Natural killer cell treated with Interleukin-12 subunit alpha and Interleukin-12 subunit beta and Interleukin-15 and Interleukin-18, amount 100 ng/mL, for 72 hours (primary cell): ENCODE measurements at regions not wholly inside any gene's neighbourhood (a gene's known extent, or its start where the extent isn't known, plus 50 kb on each side); places are given as distances from the start of the nearest gene placed in this dataset.

Experiments used
- ATAC-seq, 2 donors: fragments of 150-1000 bp; cut with Tn5 transposase in 1 of 2; sonication (Bioruptor Pico), chemical (Tn5 transposase) in 1 of 2; 2 replicates each; pipeline ENCODE4 v1.10.0; 2021
- DNase-seq: peaks from one replicate; pipeline ENCODE4 v3.0.0; 2022; ENCODE audit warnings: low spot score
- H3K27ac Mint-ChIP-seq, 2 donors: 1 replicate in 1 of 2; 2 replicates in 1 of 2; pipeline ENCODE4 v1.8.0; 2022; ENCODE audit warnings: mixed read lengths in 2 of 2, mild to moderate bottlenecking in 1 of 2, moderate library complexity in 1 of 2
- H3K27me3 Mint-ChIP-seq, 2 donors: 1 replicate in 1 of 2; 2 replicates in 1 of 2; pipeline ENCODE4 v1.8.0; 2022; ENCODE audit warnings: mixed read lengths in 2 of 2
- H3K36me3 Mint-ChIP-seq: one replicate; pipeline ENCODE4 v1.8.0; 2022; ENCODE audit warnings: mixed read lengths
- H3K4me1 Mint-ChIP-seq, 2 donors: 1 replicate in 1 of 2; 2 replicates in 1 of 2; pipeline ENCODE4 v1.8.0; 2022; ENCODE audit warnings: low read depth in 2 of 2, mixed read lengths in 2 of 2, mild to moderate bottlenecking in 1 of 2
- H3K4me3 Mint-ChIP-seq: one replicate; pipeline ENCODE4 v1.8.0; 2022; ENCODE audit warnings: mixed read lengths
- H3K9me3 Mint-ChIP-seq: 2 replicates; pipeline ENCODE4 v1.8.0; 2022; ENCODE audit warnings: mixed read lengths

DNA sequence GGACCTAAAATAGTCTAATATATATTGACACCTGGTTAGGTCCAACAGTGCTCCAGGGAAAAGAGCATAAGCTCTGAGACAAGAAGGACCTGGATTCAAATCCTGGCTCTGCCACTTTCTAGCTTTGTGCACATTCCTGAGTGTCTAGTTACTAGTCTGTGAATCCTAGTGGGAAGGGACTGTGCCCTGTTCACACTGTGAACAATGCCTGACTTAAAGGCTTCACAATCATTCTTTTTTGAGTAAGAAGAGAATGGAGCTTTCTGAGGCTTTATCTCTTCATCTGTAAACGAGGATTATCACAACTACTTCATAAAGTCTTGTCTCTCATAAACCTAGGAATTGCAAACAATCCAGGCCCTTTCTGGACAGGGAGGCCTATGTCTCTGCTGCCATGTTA, 235.9 kb downstream of the SOX2 start:
- Mint-ChIP-seq H3K27ac (no peak overlapping the region), H3K9me3 (peaks cover 3% of the 10 kb centered on the region), H3K4me3 (no peak overlapping the region), H3K4me1 (no peaks in the 10 kb centered on the region), H3K27me3 (no peaks in the 10 kb centered on the region), H3K36me3 (no peaks in the 10 kb centered on the region)
- no peak for DNase-seq
- no peak for ATAC-seq

- no peak for DNase-seq
- no peak overlapping the region for H3K4me3 Mint-ChIP-seq
- no peaks in the 10 kb centered on the region for H3K4me1 Mint-ChIP-seq
- no peak for ATAC-seq
- no peak overlapping the region for H3K27ac Mint-ChIP-seq
- H3K27me3 Mint-ChIP-seq: no peaks in the 10 kb centered on the region
- peaks cover 3% of the 10 kb centered on the region for H3K9me3 Mint-ChIP-seq
- no peaks in the 10 kb centered on the region for H3K36me3 Mint-ChIP-seq
Measured at GRCh38 chr3:181948286-181948685, 236.6 kb downstream of the SOX2 start.

- DNase-seq: no peak
- no peak overlapping the region for H3K4me3 Mint-ChIP-seq
- no peaks in the 10 kb centered on the region for H3K27me3 Mint-ChIP-seq
- peaks cover 6% of the 10 kb centered on the region for H3K9me3 Mint-ChIP-seq
- H3K27ac Mint-ChIP-seq: no peak overlapping the region
- H3K4me1 Mint-ChIP-seq: no peaks in the 10 kb centered on the region
- no peak for ATAC-seq
- H3K36me3 Mint-ChIP-seq: no peaks in the 10 kb centered on the region
Measured at GRCh38 chr3:181952221-181952620, 240.5 kb downstream of the SOX2 start.

- DNase-seq (no peak), ATAC-seq (no peak)
- Mint-ChIP-seq H3K4me1 (no peaks in the 10 kb centered on the region), H3K9me3 (peaks cover 6% of the 10 kb centered on the region), H3K4me3 (no peak overlapping the region), H3K27me3 (no peaks in the 10 kb centered on the region), H3K27ac (no peak overlapping the region), H3K36me3 (no peaks in the 10 kb centered on the region)
Measured at GRCh38 chr3:181952929-181953328, 241.2 kb downstream of the SOX2 start.

DNA sequence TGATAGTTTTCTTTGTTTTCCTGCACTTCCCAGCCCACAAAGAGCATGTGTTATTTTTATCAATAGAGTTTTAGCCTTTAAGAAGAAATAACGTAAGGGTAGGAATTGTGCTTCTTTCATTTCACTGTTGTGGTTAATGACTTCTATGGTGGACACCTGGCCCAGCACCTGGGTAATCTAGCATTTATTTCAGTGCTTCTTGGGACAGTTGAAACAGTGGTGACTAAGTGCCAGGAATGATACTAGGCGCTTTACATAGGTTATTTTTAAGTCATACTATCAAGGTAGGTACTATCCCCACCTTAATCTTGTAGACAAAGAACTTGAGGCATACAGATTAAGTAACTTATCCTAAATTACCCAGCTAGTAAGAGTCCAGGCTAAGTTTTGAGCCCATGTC, 243.8 kb downstream of the SOX2 start:
- no peak for DNase-seq
- Mint-ChIP-seq H3K9me3 (peaks cover 6% of the 10 kb centered on the region), H3K36me3 (no peaks in the 10 kb centered on the region), H3K27me3 (no peaks in the 10 kb centered on the region), H3K27ac (no peak overlapping the region), H3K4me3 (no peak overlapping the region), H3K4me1 (no peaks in the 10 kb centered on the region)
- no peak for ATAC-seq

DNA sequence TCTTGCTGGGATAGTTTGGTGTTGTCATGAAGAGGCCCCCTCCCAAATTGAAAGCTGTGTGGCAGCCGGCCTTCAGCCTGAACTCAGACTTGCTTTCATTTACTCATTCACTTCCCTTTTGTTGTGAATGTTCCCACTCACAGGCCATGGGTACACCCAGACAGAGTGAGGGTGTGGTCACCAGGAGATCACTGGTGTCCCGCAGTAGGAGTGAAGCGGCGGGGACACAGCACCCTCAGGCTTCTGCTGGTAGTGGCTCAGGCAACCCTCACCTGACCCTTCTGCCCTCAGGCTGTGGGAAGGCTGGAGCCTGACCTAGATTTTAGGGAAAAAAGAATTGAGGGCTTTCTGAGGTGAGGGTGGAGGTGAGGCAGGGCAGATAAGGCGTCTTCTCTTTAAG, 244.4 kb downstream of the SOX2 start:
- H3K27me3 Mint-ChIP-seq: no peaks in the 10 kb centered on the region
- H3K36me3 Mint-ChIP-seq: no peaks in the 10 kb centered on the region
- no peak overlapping the region for H3K4me3 Mint-ChIP-seq
- ATAC-seq: no peak
- H3K27ac Mint-ChIP-seq: no peak overlapping the region
- H3K9me3 Mint-ChIP-seq: peaks cover 6% of the 10 kb centered on the region
- no peaks in the 10 kb centered on the region for H3K4me1 Mint-ChIP-seq
- no peak for DNase-seq

- Mint-ChIP-seq H3K9me3 (peaks cover 10% of the 10 kb centered on the region), H3K27ac (no peak overlapping the region), H3K27me3 (no peaks in the 10 kb centered on the region), H3K4me1 (no peaks in the 10 kb centered on the region), H3K36me3 (no peaks in the 10 kb centered on the region), H3K4me3 (no peak overlapping the region)
- DNase-seq (no peak), ATAC-seq (no peak)
Measured at GRCh38 chr3:181966393-181966792, 254.7 kb downstream of the SOX2 start.

DNA sequence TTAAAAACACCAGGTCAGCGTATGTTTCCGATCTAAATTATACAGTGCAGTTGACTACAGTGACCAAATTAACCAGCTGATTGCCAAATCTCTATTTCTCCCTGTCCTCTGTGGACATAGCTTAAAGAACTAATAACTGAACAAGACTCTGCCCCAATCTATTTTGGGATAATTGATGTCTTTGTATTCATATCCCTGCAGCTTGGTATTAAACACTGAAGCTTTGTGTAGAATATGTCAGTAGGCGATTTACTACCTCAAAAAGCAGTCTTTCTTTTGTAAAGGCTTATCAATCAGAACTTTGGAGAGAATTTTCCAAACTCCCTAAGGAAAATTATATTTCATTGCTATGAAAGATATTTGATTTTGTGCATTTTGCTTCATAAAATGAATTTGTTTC, 258.2 kb downstream of the SOX2 start:
- DNase-seq (no peak), ATAC-seq (no peak)
- H3K4me3 Mint-ChIP-seq: no peak overlapping the region
- H3K4me1 Mint-ChIP-seq: no peaks in the 10 kb centered on the region
- H3K36me3 Mint-ChIP-seq: no peaks in the 10 kb centered on the region
- peaks cover 3% of the 10 kb centered on the region for H3K9me3 Mint-ChIP-seq
- no peak overlapping the region for H3K27ac Mint-ChIP-seq
- no peaks in the 10 kb centered on the region for H3K27me3 Mint-ChIP-seq

GRCh38 chr3:181971424-181971823, 259.7 kb downstream of the SOX2 start:
- H3K9me3 Mint-ChIP-seq: peaks cover 3% of the 10 kb centered on the region
- no peak overlapping the region for H3K27ac Mint-ChIP-seq
- no peaks in the 10 kb centered on the region for H3K36me3 Mint-ChIP-seq
- no peak for DNase-seq
- no peaks in the 10 kb centered on the region for H3K27me3 Mint-ChIP-seq
- no peaks in the 10 kb centered on the region for H3K4me1 Mint-ChIP-seq
- no peak overlapping the region for H3K4me3 Mint-ChIP-seq
- ATAC-seq: no peak

DNA sequence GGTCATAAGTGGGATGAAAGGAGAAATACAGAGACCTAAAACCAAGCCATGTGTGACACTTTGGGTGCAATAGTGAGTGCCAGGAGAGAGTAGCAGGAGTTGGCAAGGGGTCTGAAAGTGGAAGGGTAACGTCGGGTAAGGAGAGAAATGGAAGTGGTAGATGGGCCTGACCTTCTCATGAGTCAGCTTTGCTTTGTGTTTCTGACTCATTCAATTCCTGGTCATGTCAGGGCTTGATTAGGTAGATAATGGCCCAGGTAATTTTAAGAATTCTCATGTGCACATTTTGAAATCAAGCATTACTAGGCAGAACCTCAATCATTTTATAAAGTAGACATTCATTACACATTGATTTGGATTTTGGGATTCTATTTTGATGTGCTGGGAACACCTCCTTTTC, 262.5 kb downstream of the SOX2 start:
- peaks cover 3% of the 10 kb centered on the region for H3K9me3 Mint-ChIP-seq
- ATAC-seq: no peak
- H3K27ac Mint-ChIP-seq: no peak overlapping the region

DNA sequence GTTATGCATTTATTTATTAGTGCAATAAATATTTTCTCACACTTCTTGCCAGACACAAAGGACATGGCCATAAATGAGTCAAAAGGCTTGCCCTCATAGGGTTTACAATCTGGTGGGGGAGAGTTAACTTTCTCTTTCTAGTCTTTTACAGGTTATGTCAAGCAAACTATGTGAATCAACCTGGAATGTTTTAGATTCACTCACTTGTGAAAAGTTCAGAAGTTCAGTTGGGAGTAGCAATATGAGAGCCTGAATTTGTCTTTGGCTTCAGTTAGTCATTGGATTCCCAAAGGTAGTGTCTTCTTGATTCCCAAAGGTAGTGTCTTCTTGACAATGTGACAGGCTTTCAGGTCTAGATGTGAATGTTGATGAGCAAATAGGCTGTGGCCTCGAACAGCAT, 264.8 kb downstream of the SOX2 start:
- H3K27me3 Mint-ChIP-seq: no peaks in the 10 kb centered on the region
- H3K9me3 Mint-ChIP-seq: peaks cover 3% of the 10 kb centered on the region
- H3K27ac Mint-ChIP-seq: no peak overlapping the region
- no peak for DNase-seq
- H3K4me1 Mint-ChIP-seq: no peaks in the 10 kb centered on the region
- H3K36me3 Mint-ChIP-seq: no peaks in the 10 kb centered on the region
- no peak overlapping the region for H3K4me3 Mint-ChIP-seq
- ATAC-seq: no peak

More for the DNA sequence above, 262.5 kb downstream of the SOX2 start:
- H3K36me3 Mint-ChIP-seq: no peaks in the 10 kb centered on the region
- no peaks in the 10 kb centered on the region for H3K4me1 Mint-ChIP-seq
- DNase-seq: no peak
- no peak overlapping the region for H3K4me3 Mint-ChIP-seq
- H3K27me3 Mint-ChIP-seq: no peaks in the 10 kb centered on the region

- ATAC-seq: no peak
- peaks cover 16% of the 10 kb centered on the region for H3K9me3 Mint-ChIP-seq
Measured at GRCh38 chr3:181985386-181985785, 273.7 kb downstream of the SOX2 start.

DNA sequence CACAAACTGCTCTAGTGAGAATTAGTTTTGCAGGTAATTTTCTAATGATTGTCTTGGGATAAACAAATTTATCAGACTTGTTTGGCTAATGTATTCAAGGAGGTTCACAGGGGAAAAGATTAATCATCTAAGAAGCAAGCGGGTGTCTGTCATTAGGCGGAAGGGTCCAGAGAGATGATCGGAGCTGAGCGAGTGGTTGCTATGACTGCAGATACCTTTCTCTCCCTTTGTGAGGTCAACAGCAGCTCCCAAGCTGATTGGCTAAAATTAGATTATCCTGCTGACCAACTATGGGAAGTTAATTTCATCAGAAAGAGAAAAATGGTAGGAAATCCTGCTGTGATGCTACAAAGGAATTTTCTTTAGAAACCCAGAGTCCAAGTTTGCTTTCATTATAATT, 276.0 kb downstream of the SOX2 start:
- DNase-seq: no peak
- H3K4me3 Mint-ChIP-seq: no peak overlapping the region
- H3K27ac Mint-ChIP-seq: no peak overlapping the region
- H3K4me1 Mint-ChIP-seq: no peaks in the 10 kb centered on the region
- no peaks in the 10 kb centered on the region for H3K36me3 Mint-ChIP-seq
- H3K27me3 Mint-ChIP-seq: no peaks in the 10 kb centered on the region
- H3K9me3 Mint-ChIP-seq: peaks cover 13% of the 10 kb centered on the region
- no peak for ATAC-seq

More at GRCh38 chr3:181985386-181985785, 273.7 kb downstream of the SOX2 start:
- Mint-ChIP-seq H3K27ac (no peak overlapping the region), H3K27me3 (no peaks in the 10 kb centered on the region), H3K4me3 (no peak overlapping the region), H3K36me3 (no peaks in the 10 kb centered on the region), H3K4me1 (no peaks in the 10 kb centered on the region)
- no peak for DNase-seq

- no peaks in the 10 kb centered on the region for H3K36me3 Mint-ChIP-seq
Measured at GRCh38 chr3:181998828-181999227, 287.1 kb downstream of the SOX2 start.

DNA sequence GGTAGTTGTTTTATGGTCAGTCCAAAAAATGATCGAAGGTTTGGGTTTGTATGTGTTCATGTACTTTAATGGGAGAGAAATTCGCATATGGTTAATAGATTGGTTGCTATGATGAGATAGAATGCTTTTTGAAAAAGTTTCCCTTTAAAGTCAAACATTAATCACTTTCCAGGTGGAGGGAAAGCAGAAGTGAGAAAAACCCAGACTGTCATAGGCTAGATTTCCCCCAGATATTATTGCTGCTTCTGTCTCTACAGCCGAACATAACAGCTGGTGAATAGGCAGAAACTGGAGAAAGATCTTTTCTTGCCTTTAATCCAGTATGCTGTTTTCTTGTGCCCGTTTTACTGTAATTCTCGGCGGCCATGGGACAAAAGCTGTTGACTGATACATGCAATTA, 287.6 kb downstream of the SOX2 start:
- H3K4me1 Mint-ChIP-seq: no peaks in the 10 kb centered on the region
- H3K27ac Mint-ChIP-seq: no peak overlapping the region
- no peaks in the 10 kb centered on the region for H3K36me3 Mint-ChIP-seq
- H3K4me3 Mint-ChIP-seq: no peak overlapping the region
- peaks cover 12% of the 10 kb centered on the region for H3K9me3 Mint-ChIP-seq
- ATAC-seq (no peak), DNase-seq (no peak)
- H3K27me3 Mint-ChIP-seq: no peaks in the 10 kb centered on the region

More at GRCh38 chr3:181998828-181999227, 287.1 kb downstream of the SOX2 start:
- Mint-ChIP-seq H3K9me3 (peaks cover 12% of the 10 kb centered on the region), H3K27me3 (no peaks in the 10 kb centered on the region), H3K4me3 (no peak overlapping the region), H3K4me1 (no peaks in the 10 kb centered on the region), H3K27ac (no peak overlapping the region)
- ATAC-seq: no peak
- no peak for DNase-seq
